MM.1S (cell line): ENCODE measurements at regions not wholly inside any gene's neighbourhood (a gene's known extent, or its start where the extent isn't known, plus 50 kb on each side); places are given as distances from the start of the nearest gene placed in this dataset.

Experiments
- EZH2 ChIP-seq: fragments of 300-600 bp; sonication (generic); optimal IDR thresholded peaks from 2 replicates; pipeline ENCODE3; 2017; ENCODE audit warnings: low read depth, mild to moderate bottlenecking, antibody characterized with exemption, low read length, mixed read lengths
- EZH2phosphoT487 ChIP-seq: fragments of 300-600 bp; sonication (generic); IDR thresholded peaks from 2 replicates; pipeline ENCODE4 v1.6.1; 2018; ENCODE audit warnings: antibody characterized with exemption, low read length
- TF ChIP-seq, protein P1 (sequence below): fragments of 300-600 bp; sonication (generic); IDR thresholded peaks from 2 replicates; pipeline ENCODE4 v1.5.1; 2016; ENCODE audit warnings: antibody characterized with exemption, low read length, mixed read lengths

DNA sequence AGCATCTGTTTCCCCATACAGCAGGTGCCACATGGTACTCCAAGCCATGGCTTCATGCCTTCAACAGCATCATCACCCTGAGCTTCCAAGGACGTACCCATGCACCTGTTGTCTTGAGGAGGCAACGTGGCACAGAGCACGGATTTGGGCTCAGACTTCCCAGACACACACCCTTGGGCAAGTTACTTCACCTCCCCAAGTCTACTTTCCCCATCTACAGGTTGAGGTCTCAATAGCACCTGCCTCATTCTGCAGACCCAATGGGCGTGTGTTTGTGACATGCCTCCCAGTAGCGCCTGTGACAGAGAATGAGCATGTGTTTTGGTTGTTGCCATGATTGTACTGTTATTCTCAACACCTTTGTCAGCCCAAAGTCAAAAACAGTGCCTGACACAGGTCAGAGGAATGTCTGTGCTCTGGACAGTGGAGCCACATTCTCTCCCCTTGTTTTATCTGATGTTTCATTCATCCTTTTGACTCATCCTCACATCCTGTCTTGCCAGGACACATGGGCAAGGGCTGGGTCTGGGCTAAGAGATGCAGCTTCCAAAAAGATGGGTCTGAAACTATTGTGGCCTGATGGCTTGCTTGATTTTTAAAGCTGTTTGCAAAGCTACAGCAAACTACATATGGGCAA, 53.4 kb upstream of the CCND1 start:
- TF ChIP-seq, protein P1, sequence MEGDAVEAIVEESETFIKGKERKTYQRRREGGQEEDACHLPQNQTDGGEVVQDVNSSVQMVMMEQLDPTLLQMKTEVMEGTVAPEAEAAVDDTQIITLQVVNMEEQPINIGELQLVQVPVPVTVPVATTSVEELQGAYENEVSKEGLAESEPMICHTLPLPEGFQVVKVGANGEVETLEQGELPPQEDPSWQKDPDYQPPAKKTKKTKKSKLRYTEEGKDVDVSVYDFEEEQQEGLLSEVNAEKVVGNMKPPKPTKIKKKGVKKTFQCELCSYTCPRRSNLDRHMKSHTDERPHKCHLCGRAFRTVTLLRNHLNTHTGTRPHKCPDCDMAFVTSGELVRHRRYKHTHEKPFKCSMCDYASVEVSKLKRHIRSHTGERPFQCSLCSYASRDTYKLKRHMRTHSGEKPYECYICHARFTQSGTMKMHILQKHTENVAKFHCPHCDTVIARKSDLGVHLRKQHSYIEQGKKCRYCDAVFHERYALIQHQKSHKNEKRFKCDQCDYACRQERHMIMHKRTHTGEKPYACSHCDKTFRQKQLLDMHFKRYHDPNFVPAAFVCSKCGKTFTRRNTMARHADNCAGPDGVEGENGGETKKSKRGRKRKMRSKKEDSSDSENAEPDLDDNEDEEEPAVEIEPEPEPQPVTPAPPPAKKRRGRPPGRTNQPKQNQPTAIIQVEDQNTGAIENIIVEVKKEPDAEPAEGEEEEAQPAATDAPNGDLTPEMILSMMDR, result no peak
- TF ChIP-seq EZH2phosphoT487, result no peak
- no peak for TF ChIP-seq EZH2
